ENCODE measurements at regions not wholly inside any gene's neighbourhood (a gene's known extent, or its start where the extent isn't known, plus 50 kb on each side); places are given as distances from the start of the nearest gene placed in this dataset.
A peak's percentile ranks its signal among the peaks of the same experiment; 100 is the strongest.

DNA sequence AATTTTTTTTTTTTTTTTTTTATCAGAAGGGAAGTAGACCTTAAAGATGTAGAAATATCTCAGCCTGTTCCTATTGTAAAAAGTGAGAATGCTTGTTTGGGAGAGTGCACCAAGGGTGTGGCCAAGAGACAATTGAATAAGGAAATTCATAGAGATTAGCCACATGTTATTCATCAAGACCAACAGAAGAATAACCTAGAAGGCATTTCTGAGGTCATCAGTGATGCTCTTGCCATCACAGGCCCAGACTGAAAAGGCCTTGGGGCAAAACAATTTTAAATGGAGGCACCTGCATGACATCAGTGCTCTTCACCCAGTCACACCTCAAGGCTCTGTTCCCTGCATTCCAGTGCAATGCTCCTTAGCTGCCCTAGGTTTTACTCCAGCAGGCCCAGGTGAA lies 2043.3 kb upstream of the PIK3C3 start:
- no peak for DNase-seq

GRCh38 chr18:39909706-39910105 lies 2045.3 kb upstream of the PIK3C3 start:
- no peak for DNase-seq

- no peak for DNase-seq
Measured at GRCh38 chr18:39886136-39886535, 2068.9 kb upstream of the PIK3C3 start.

- no peak for DNase-seq
Measured at GRCh38 chr18:39872651-39873050, 2082.4 kb upstream of the PIK3C3 start.

- no peak for DNase-seq
Measured at GRCh38 chr18:39871961-39872360, 2083.1 kb upstream of the PIK3C3 start.

DNA sequence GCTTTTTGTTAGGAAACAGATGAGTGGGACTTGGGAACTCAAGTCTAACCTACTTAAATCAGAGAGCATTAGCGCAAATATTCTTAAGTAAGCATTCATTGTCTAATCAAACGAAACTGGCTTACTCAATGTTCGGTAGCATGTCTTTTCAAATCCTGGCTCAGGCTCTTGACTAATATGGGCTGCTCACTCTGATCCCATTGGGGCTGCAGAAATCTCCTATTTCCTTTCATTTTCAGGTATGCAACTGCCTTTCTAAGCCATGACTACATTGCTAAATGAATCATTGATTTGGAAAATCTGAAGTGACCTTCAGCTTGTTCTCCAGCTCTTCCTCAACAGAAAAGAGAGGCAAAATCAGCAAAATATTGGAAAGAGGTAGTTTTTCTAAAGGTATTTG lies 2084.4 kb upstream of the PIK3C3 start:
- DNase-seq, result no peak

DNA sequence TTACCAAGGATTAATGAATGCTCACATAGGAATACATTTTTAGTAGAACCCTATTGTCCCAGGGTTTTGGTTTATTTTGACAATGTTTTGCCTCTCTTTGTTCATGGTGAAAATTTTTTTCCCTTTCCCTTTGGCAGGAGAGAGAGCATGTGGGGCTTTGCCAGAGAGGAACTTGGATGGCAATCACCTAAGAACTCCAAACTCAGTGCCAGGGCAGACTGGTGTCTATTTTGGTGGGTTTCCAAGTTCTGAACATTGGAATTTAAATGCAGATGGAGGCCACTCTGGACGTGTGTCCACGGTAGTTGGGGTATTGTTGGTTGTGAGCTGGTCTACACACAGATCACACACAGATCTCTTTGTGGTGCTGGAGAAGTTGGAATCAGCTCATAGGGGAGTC lies 2091.1 kb upstream of the PIK3C3 start:
- DNase-seq, result no peak

DNA sequence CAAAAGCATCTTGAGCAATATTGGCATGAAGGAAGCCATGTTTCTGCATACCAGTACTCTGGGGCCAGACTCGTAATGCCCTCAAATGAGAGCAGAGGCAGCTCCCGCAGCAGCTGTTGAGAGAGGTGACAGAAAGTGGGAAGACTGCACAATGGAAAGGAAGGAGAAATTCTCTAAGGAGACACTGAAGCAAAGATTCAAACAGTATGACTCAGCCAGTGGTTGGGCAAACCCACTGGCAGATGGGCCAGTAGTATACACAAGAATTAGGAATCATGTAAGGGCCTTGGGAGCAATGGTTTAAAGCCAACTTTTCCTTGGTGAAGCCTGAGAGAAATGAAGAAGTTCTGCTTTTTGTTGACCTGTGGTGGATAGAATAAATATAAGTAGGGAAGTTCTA lies 2092.7 kb upstream of the PIK3C3 start:
- no peak for DNase-seq

- DNase-seq, result no peak
Measured at GRCh38 chr18:39854291-39854690, 2100.7 kb upstream of the PIK3C3 start.

DNA sequence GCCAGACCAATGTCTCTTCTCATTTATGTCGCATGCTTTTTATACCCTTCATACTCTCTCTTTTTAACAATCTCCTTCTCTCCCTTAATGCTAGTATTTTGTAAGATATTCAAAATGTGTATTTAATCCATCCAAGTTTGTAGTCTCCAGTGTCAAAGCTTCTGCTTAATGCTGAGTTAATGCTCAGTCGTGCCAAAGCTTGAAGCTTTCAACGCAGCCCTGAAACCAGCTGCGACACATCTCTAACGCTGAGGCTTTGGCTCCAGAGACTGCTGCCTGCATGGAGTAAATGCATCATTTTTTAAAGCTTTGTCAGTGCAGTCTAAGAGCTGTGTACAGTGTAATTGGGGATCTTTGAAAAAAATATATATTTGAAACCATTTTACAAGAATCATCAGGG lies 2108.8 kb upstream of the PIK3C3 start:
- DNase-seq, result no peak

GRCh38 chr18:39845631-39846030 lies 2109.4 kb upstream of the PIK3C3 start:
- no peak for DNase-seq

DNA sequence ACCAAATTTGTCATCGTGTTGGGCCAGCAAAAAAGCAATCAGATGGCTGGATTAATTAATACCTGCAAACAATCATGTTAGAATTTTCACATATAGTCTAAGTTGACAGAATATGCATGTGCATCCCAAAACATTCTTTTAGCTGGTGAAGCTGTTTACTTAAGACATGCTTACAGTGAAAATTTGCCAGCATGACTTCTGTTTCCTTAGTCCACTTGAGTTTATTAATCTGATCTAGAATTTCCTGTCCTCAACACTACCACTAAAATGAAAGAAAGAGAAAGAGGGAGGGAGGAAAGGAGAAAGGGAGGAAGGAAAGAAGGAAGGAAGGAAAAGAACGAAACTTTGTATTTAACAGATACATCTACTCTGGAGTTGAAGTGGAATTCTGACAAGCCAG lies 2109.9 kb upstream of the PIK3C3 start:
- no peak for DNase-seq

DNA sequence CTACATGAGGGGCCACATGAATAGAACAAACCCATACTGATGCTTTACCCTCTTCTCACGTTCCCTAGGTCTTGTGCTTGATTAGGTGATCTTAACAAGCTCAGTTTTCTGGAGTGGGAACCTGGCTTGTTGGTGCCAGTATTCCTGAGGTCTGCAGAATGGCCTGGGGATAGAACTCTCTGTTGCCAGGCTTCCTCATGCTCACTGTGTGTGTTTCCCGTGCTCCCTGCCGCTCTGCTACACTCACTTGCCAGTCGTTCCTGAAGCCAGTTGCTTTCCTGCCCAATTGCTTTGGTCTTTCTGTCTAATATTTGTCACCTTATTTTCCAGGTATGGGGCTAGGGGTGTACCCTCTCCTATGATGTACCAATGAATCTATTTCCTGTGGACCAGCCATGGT lies 2111.5 kb upstream of the PIK3C3 start:
- DNase-seq, result no peak

DNA sequence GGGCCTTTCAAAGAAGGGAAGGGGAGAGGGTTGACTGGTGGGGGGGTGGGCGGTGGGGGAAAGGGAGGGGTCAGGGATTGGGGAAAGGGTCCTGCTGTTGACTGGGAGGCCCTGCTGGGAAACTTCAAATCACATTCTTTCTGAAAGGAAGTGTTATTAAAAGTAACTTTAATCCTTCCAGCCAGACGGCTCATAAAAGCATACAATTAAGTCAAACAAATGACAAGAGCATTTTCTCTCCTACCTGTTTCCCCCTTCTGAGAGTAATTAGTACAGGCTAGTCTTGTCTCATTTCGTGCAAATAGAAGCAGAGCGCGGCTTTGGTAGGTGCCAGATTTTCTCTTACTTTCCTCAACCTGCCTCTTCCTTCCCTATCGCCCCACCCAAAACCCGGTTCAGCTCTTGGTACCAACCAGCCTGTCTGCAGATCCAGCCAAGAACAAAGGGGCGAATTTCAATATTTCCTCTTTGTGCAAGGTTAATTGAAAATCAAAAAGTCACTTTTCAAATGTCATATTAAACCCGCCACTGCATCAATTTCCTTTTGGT lies 2112.6 kb upstream of the PIK3C3 start:
- no peak for DNase-seq

DNA sequence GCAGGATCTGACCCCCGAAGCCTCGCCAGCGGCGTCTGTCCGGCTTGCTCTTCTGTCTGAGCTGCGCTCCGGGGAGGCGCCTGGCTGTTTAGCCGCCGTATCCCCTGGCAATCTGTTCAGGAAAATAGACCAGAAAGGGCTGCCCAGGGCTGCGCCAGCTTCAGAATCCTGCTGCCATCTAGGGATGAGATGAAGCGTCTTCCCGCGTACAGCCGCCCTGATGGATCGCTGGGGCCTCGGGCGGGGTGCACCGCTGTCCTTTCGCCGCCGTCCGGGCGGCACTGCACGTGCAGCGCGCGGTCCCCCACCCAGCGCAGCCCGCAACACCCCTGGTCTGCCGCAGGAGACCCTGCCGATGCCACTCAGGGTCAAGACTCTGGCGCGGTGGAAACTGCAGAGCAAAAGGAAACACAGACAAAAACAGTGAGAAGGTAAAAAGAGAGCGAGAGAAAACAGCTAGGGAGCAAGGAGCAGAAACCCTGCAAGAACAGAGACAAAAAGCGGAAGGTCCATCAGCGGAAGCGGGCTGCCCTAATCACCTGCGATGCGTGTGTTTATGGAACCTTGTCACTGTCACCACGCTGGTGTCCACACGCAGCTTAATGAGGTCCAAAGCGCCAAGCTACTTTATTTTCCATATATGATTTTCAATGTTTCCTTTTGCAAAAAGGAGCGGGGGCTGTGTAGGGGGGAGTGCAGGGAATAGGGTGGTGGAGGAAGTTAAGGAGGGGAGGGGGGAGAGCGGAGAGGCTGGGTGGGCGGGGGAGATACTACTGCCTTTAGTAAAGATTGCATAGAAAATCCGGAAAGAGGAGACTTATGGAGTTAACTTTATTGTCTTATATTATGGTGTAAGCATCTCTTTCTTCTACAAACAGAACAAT lies 2113.3 kb upstream of the PIK3C3 start:
- peak; percentile 65 for DNase-seq

GRCh38 chr18:39840856-39841481 lies 2114.1 kb upstream of the PIK3C3 start:
- DNase-seq, result no peak

- no peak for DNase-seq
Measured at GRCh38 chr18:39840406-39840805, 2114.6 kb upstream of the PIK3C3 start.

- no peak for DNase-seq
Measured at GRCh38 chr18:39839782-39840181, 2115.3 kb upstream of the PIK3C3 start.

DNA sequence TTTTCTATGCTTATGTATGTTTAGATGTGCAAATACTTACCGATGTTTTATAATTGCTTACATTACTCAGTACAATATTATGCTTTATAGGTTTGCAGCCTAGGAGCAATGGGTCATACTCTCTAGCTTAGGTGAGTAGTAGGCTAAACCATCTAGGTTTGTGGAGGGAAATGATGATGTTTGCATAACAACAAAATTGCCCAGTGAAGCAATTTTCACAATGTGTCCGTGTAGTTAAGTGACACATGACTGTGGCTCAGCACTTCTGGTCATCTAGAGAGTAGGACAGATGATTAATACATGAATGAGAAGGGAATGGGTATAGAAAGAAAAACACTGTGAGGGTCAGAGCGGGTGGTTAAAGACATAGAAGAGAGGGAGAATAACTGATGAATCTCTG lies 2116.2 kb upstream of the PIK3C3 start:
- no peak for DNase-seq

DNA sequence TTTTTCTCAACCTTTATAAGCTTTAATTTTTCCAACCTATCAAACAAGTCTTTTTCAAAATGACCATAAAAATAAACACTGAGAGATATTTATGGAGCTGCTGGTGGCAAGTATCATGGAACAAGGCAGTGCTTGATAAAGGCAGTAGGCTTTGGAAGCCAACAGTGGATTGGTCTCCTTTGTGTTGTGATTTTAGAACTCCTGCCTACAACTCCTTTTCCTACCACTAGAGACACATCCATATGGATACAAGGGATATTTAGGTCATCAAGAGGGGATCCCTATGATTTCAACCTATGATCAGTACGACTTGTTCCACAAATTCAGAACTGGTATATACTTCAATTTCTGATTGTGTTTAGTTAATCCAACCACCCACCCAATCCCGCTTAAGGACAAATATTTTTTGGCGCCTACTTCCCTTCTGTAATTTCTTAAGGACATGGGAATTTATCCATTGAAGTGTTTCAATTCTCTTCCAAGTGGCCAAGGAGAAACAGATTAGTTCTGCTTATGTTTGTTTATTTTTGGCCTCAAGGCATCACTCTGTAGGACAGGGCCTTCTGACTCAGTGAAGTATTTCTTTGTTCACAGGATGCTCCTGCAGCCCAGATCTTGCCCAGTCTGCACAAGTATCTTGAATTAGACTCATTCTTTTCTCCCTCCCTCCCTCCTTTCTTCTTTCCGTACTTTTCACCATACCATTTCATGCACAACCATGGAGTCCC lies 2119.6 kb upstream of the PIK3C3 start:
- DNase-seq, result no peak

DNA sequence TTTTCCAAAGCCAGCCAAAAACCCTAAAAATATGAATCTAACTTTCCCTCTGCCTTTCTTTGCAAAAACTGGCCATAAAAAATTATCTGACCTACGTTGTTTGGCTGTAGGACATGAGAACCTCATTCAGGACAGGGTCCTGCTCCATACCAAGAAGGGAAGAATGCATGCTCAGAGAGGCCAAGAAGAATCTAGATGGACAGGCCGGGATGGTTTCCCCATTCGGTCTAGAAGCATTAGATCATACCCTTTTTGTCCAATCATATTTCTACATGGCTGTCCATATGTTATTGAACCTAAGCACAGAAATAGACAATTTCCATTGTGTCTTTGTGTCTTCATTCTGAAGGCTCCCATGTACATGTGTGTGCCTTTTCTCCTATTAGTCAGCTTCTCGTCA lies 2120.4 kb upstream of the PIK3C3 start:
- no peak for DNase-seq

GRCh38 chr18:39825485-39826150 lies 2129.4 kb upstream of the PIK3C3 start:
- DNase-seq, result no peak

DNA sequence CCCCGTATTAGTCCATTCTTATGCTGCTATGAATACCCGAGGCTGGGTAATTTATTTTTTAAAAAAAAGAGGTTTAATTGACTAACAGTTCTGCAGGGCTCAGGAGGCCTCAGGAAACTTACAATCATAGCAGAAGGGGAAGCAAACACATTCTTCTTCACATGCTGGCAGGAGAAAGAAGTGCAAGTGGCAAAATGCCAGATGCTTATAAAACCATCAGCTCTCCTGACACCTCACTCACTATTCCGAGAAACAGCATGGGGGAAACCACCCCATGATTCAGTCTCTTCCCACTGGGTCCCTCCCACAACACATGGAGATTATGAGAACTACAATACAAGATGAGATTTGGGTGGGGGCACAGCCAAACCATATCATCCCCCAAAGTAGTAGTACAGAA lies 2148.5 kb upstream of the PIK3C3 start:
- peak; percentile 10 for DNase-seq
